ENCODE measurements at regions not wholly inside any gene's neighbourhood (a gene's known extent, or its start where the extent isn't known, plus 50 kb on each side); places are given as distances from the start of the nearest gene placed in this dataset.
"Not testable (repeated sequence)": the region's sequence is repeated elsewhere in the genome, so short reads cannot be mapped to it uniquely, and the experiment has no call there.

DNA sequence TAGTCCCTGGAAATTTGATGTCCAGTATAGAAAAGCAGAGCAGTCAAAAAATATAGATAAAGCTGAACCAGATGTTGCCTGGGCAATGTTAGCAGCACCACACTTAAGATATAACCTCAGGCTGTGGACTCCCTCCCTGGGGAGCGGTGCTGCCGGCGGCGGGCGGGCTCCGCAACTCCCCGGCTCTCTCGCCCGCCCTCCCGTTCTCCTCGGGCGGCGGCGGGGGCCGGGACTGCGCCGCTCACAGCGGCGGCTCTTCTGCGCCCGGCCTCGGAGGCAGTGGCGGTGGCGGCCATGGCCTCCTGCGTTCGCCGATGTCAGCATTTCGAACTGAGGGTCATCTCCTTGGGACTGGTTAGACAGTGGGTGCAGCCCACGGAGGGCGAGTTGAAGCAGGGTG is 86.9 kb upstream of the GOLGA6L6 start:
- H3K27me3 ChIP-seq (ENCODE audit: control insufficient read depth in 3 of 3, insufficient read depth in 3 of 3, low read length in 2 of 3); H3K9ac ChIP-seq (ENCODE audit: insufficient read depth in 1 of 2, low read length in 2 of 2); ATAC-seq (ENCODE audit: insufficient read depth, low FRiP score); H3K36me3 ChIP-seq (ENCODE audit: control insufficient read depth in 4 of 4, insufficient read depth in 4 of 4, low read length in 4 of 4); H3K4me1 ChIP-seq (ENCODE audit: control insufficient read depth in 5 of 5, insufficient read depth in 5 of 5, low read length in 5 of 5); H3K4me3 ChIP-seq; H3K27ac ChIP-seq (ENCODE audit: low read depth in 1 of 2, low read length in 1 of 2); H3K9me3 ChIP-seq (ENCODE audit: control insufficient read depth in 4 of 4, insufficient read depth in 3 of 4, low read length in 3 of 4); DNase-seq: not testable (repeated sequence)
- 74% methylated on average over 4 of the region's 30 CpGs; no CpG with 5 or more reads in 1 of the 2 donors for WGBS, 2 donors

DNA sequence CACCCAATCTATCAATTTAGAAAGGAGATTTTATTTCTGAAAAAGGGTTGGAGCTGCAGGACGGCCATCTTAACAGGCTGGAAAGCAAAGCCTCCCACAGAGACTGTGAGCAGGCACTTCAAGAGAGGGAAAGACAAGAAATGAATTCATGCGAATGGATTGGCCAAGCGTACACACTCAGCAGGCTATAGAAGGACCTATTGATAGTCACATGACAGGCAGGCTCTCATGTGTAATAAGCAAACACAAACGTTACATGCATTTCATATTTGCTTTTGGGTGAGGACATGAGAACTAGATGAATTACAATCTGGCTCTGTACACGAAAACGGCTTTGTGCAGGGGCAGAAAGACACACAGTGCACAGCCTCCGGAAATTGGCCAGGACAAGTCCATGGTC is 83.9 kb upstream of the GOLGA6L6 start:
- not testable (repeated sequence) for H3K9ac ChIP-seq (ENCODE audit: insufficient read depth in 1 of 2, low read length in 2 of 2); ATAC-seq (ENCODE audit: insufficient read depth, low FRiP score); DNase-seq; H3K9me3 ChIP-seq (ENCODE audit: control insufficient read depth in 4 of 4, insufficient read depth in 3 of 4, low read length in 3 of 4); H3K27ac ChIP-seq (ENCODE audit: low read depth in 1 of 2, low read length in 1 of 2); H3K4me3 ChIP-seq; H3K36me3 ChIP-seq (ENCODE audit: control insufficient read depth in 4 of 4, insufficient read depth in 4 of 4, low read length in 4 of 4); H3K4me1 ChIP-seq (ENCODE audit: control insufficient read depth in 5 of 5, insufficient read depth in 5 of 5, low read length in 5 of 5); H3K27me3 ChIP-seq (ENCODE audit: control insufficient read depth in 3 of 3, insufficient read depth in 3 of 3, low read length in 2 of 3)
- WGBS, 2 donors, result 61 to 78% methylated on average over 4 of the region's 7 CpGs

DNA sequence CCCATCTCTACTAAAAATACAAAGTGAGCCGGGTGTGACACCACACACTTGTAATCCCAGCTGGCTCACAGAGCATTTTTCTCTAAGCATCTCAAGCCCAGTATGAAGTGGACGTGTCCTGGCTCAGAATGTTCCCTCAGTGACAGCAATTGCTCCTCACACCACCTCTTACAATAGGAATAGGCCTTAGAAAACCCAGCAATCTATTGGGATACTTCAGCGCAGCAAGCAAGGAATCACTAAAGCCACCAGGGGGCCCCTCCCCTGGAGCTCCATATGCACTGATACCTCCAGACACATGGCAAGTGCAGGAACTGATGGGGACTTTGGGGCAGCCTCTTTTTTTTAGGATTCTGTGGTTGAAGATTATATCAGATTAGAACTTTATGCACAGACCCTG is 82.5 kb upstream of the GOLGA6L6 start:
- ATAC-seq (ENCODE audit: insufficient read depth, low FRiP score); H3K36me3 ChIP-seq (ENCODE audit: control insufficient read depth in 4 of 4, insufficient read depth in 4 of 4, low read length in 4 of 4); H3K4me3 ChIP-seq; DNase-seq; H3K9ac ChIP-seq (ENCODE audit: insufficient read depth in 1 of 2, low read length in 2 of 2); H3K27ac ChIP-seq (ENCODE audit: low read depth in 1 of 2, low read length in 1 of 2); H3K27me3 ChIP-seq (ENCODE audit: control insufficient read depth in 3 of 3, insufficient read depth in 3 of 3, low read length in 2 of 3); H3K4me1 ChIP-seq (ENCODE audit: control insufficient read depth in 5 of 5, insufficient read depth in 5 of 5, low read length in 5 of 5); H3K9me3 ChIP-seq (ENCODE audit: control insufficient read depth in 4 of 4, insufficient read depth in 3 of 4, low read length in 3 of 4): not testable (repeated sequence)
- 76 to 86% methylated on average over 3 of the region's 3 CpGs for WGBS, 2 donors

DNA sequence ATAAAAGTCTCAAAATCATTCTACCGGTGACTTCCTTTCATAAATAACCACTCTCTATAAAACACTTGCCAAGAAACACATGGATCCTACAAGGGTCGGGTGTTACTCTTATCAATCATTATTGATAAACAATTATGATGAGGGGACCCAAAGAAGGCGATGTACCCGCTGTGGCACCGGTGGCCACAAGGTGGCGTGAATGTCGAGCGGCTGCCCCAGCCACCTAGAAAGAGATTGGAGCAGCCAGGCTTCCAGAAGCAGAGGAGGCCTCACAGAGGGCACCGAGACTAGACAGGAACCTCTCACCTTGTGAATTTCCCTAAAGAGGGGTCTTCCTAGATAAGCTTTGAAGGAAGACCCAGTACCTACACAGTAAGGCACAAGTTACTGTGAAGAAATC is 80.5 kb upstream of the GOLGA6L6 start:
- H3K4me1 ChIP-seq (ENCODE audit: control insufficient read depth in 5 of 5, insufficient read depth in 5 of 5, low read length in 5 of 5); H3K27ac ChIP-seq (ENCODE audit: low read depth in 1 of 2, low read length in 1 of 2); DNase-seq; H3K9me3 ChIP-seq (ENCODE audit: control insufficient read depth in 4 of 4, insufficient read depth in 3 of 4, low read length in 3 of 4); H3K36me3 ChIP-seq (ENCODE audit: control insufficient read depth in 4 of 4, insufficient read depth in 4 of 4, low read length in 4 of 4); ATAC-seq (ENCODE audit: insufficient read depth, low FRiP score); H3K27me3 ChIP-seq (ENCODE audit: control insufficient read depth in 3 of 3, insufficient read depth in 3 of 3, low read length in 2 of 3); H3K4me3 ChIP-seq; H3K9ac ChIP-seq (ENCODE audit: insufficient read depth in 1 of 2, low read length in 2 of 2): not testable (repeated sequence)
- WGBS, 2 donors, result no CpG with 5 or more reads among the region's 9 CpGs

DNA sequence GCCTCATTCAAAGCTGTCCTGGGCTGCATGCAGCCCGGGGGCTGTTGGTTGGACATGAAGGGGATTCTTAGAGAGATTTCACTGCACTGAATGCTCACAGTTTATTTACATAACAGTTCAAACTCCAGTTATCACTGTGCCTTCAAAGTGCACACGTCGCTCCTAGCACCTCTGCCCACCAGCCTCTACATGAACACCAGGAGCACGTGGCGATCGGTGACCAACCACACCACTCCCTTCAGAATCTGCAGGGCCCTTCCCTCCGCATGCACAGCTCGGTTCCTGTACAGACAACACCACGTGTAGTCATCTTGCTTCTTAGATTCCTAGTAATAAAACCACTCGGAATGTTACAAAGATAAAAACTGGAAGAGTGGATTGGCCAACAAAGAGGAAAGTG is 72.9 kb upstream of the GOLGA6L6 start:
- not testable (repeated sequence) for H3K9me3 ChIP-seq (ENCODE audit: control insufficient read depth in 4 of 4, insufficient read depth in 3 of 4, low read length in 3 of 4); H3K36me3 ChIP-seq (ENCODE audit: control insufficient read depth in 4 of 4, insufficient read depth in 4 of 4, low read length in 4 of 4); H3K27me3 ChIP-seq (ENCODE audit: control insufficient read depth in 3 of 3, insufficient read depth in 3 of 3, low read length in 2 of 3); DNase-seq; H3K9ac ChIP-seq (ENCODE audit: insufficient read depth in 1 of 2, low read length in 2 of 2); ATAC-seq (ENCODE audit: insufficient read depth, low FRiP score); H3K4me3 ChIP-seq; H3K27ac ChIP-seq (ENCODE audit: low read depth in 1 of 2, low read length in 1 of 2); H3K4me1 ChIP-seq (ENCODE audit: control insufficient read depth in 5 of 5, insufficient read depth in 5 of 5, low read length in 5 of 5)
- 77 to 81% methylated on average over 8 to 9 of the region's 10 CpGs for WGBS, 2 donors

DNA sequence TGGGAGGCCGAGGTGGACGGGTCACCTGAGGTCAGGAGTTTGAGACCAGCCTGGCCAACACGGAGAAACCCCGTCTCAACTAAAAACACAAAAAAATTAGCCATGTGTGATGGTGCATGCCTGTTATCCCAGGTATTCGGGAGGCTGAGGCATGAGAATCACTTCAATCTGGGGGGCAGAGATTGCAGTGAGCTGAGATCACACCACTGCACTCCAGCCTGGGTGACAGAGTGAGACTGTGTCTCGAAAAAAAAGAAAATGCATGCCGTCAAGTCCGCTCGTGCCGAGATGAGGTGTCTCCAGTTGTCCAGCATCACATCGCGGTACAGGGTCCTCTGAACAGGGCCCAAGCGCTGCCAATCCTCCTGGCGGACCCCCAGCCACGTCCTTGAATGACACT is 71.2 kb upstream of the GOLGA6L6 start:
- not testable (repeated sequence) for DNase-seq; H3K36me3 ChIP-seq (ENCODE audit: control insufficient read depth in 4 of 4, insufficient read depth in 4 of 4, low read length in 4 of 4); H3K9me3 ChIP-seq (ENCODE audit: control insufficient read depth in 4 of 4, insufficient read depth in 3 of 4, low read length in 3 of 4); H3K9ac ChIP-seq (ENCODE audit: insufficient read depth in 1 of 2, low read length in 2 of 2); H3K27ac ChIP-seq (ENCODE audit: low read depth in 1 of 2, low read length in 1 of 2); H3K4me3 ChIP-seq; H3K4me1 ChIP-seq (ENCODE audit: control insufficient read depth in 5 of 5, insufficient read depth in 5 of 5, low read length in 5 of 5); H3K27me3 ChIP-seq (ENCODE audit: control insufficient read depth in 3 of 3, insufficient read depth in 3 of 3, low read length in 2 of 3); ATAC-seq (ENCODE audit: insufficient read depth, low FRiP score)
- WGBS, 2 donors, result 87 to 90% methylated on average over 14 to 15 of the region's 15 CpGs

DNA sequence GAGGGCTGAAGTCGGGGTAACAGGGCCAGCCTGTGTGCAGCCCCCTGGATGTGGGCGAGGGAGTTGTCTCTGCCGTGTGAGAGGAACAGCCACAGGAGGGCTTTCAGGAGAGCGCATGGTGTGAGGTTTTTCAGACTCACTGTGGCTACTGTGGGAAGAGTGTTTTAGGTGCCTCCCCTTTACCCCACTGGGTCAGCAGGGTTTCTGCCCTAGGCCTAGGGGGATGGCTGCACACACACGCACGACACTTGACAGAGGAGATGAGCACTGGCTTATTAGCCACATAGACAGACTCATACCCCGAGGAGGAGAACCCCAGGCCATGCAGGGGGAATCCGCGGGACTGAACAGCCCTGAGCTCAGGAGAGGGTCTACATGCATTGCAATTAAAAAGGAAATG is 70.8 kb upstream of the GOLGA6L6 start:
- not testable (repeated sequence) for H3K36me3 ChIP-seq (ENCODE audit: control insufficient read depth in 4 of 4, insufficient read depth in 4 of 4, low read length in 4 of 4); DNase-seq; ATAC-seq (ENCODE audit: insufficient read depth, low FRiP score); H3K9ac ChIP-seq (ENCODE audit: insufficient read depth in 1 of 2, low read length in 2 of 2); H3K27me3 ChIP-seq (ENCODE audit: control insufficient read depth in 3 of 3, insufficient read depth in 3 of 3, low read length in 2 of 3); H3K9me3 ChIP-seq (ENCODE audit: control insufficient read depth in 4 of 4, insufficient read depth in 3 of 4, low read length in 3 of 4); H3K4me1 ChIP-seq (ENCODE audit: control insufficient read depth in 5 of 5, insufficient read depth in 5 of 5, low read length in 5 of 5); H3K27ac ChIP-seq (ENCODE audit: low read depth in 1 of 2, low read length in 1 of 2); H3K4me3 ChIP-seq
- WGBS, 2 donors, result 82 to 91% methylated on average over 8 to 9 of the region's 9 CpGs

DNA sequence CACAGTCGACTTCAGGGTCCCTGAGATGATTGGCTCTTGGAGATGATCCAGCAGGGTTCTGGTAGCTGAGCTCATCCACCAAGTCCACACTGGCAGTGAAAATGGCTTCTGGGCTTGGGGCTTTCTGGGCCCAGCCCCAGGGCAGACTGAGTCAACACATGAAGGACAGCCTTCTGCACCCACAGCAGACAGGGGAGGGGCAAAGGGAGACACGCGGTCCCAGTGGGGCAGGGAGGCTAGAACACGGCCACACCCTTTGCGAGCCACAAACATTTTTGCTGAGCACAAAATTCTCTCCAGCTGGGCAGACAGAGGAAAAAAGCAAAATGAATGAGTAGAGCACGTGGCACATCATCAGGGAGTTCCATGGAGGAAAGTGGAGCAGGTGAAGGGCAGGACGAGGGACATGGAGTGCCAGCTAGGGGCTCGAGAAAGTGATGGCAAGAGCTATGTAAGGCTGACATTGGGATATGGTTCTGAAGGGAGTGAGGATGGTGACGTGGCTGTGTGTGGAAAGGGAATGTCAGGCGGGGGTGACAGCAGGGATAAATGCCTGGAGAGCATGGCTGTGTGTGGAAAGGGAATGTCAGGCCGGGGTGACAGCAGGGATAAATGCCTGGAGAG is 70.2 kb upstream of the GOLGA6L6 start:
- not testable (repeated sequence) for H3K9me3 ChIP-seq (ENCODE audit: control insufficient read depth in 4 of 4, insufficient read depth in 3 of 4, low read length in 3 of 4); ATAC-seq (ENCODE audit: insufficient read depth, low FRiP score); H3K4me3 ChIP-seq; H3K27me3 ChIP-seq (ENCODE audit: control insufficient read depth in 3 of 3, insufficient read depth in 3 of 3, low read length in 2 of 3); DNase-seq; H3K27ac ChIP-seq (ENCODE audit: low read depth in 1 of 2, low read length in 1 of 2); H3K9ac ChIP-seq (ENCODE audit: insufficient read depth in 1 of 2, low read length in 2 of 2); H3K36me3 ChIP-seq (ENCODE audit: control insufficient read depth in 4 of 4, insufficient read depth in 4 of 4, low read length in 4 of 4); H3K4me1 ChIP-seq (ENCODE audit: control insufficient read depth in 5 of 5, insufficient read depth in 5 of 5, low read length in 5 of 5)
- 71 to 91% methylated on average over 2 of the region's 11 CpGs for WGBS, 2 donors
